ENCODE measurements at regions not wholly inside any gene's neighbourhood (a gene's known extent, or its start where the extent isn't known, plus 50 kb on each side); places are given as distances from the start of the nearest gene placed in this dataset.

GRCh38 chr2:59389240-59389639 is 1148.1 kb upstream of the FANCL start:
- Histone ChIP-seq H3K27ac (ENCODE audit: low read depth in 1 of 2, low read length in 2 of 2) (no peak overlapping the region), H3K4me1 (ENCODE audit: insufficient read depth, low read length) (no peaks in the 10 kb centered on the region), H3K36me3 (ENCODE audit: insufficient read depth, low read length) (no peaks in the 10 kb centered on the region), H3K27me3 (ENCODE audit: control insufficient read depth in 1 of 2, insufficient read depth in 2 of 2, low read length in 2 of 2) (no peaks in the 10 kb centered on the region), H3K9me3 (ENCODE audit: control insufficient read depth in 1 of 2, insufficient read depth in 1 of 2, low read length in 2 of 2) (peaks cover 0 to 3% of the 10 kb centered on the region in 2 experiments), H3K4me3 (ENCODE audit: low read length) (no peak overlapping the region)
- POLR2A ChIA-PET = no interaction called here
- Mint-ChIP-seq H3K9me3 (no peaks in the 10 kb centered on the region), H3K27ac (no peak overlapping the region), H3K36me3 (ENCODE audit: low read depth) (no peaks in the 10 kb centered on the region), H3K4me1 (ENCODE audit: low read depth) (no peaks in the 10 kb centered on the region), H3K27me3 (no peaks in the 10 kb centered on the region), H3K4me3 (no peak overlapping the region)
- intact Hi-C loops (cut with DNase I, micrococcal nuclease) = no loop called here
- CTCF ChIA-PET = no interaction called here
- TF ChIP-seq CTCF (IDR thresholded peaks at IDR 0.05) = no peak
- no peak for DNase-seq
- ATAC-seq (ENCODE audit: poor library complexity) = no peak

DNA sequence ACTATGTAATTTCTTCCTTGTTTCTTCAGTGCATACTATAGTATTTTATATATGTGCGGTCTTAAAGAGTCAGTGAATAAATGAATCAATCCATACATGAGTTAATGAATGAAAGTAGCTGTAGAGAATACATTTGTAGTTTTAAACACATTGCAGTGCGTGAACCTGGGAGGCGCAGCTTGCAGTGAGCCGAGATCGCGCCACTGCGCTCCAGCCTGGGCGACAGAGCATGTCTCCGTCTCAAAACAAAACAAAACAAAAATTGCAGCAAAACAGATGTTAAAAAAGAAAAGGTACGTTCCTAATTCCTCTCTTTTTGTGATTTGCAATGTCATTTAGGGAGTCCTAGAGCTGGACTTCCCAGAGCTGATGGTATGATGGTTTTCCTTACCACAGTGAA is 1144.8 kb upstream of the FANCL start:
- CTCF ChIA-PET = no interaction called here
- POLR2A ChIA-PET = no interaction called here
- no peaks in the 10 kb centered on the region for H3K4me1 ChIP-seq (ENCODE audit: insufficient read depth, low read length)
- no peaks in the 10 kb centered on the region for H3K27me3 ChIP-seq (ENCODE audit: control insufficient read depth in 1 of 2, insufficient read depth in 2 of 2, low read length in 2 of 2)
- Mint-ChIP-seq H3K36me3 (ENCODE audit: low read depth) (no peaks in the 10 kb centered on the region), H3K27ac (no peak overlapping the region), H3K9me3 (no peaks in the 10 kb centered on the region), H3K27me3 (no peaks in the 10 kb centered on the region), H3K4me3 (no peak overlapping the region), H3K4me1 (ENCODE audit: low read depth) (no peaks in the 10 kb centered on the region)
- no peak for TF ChIP-seq CTCF (IDR thresholded peaks at IDR 0.05)
- peaks cover 0 to 3% of the 10 kb centered on the region in 2 experiments for H3K9me3 ChIP-seq (ENCODE audit: control insufficient read depth in 1 of 2, insufficient read depth in 1 of 2, low read length in 2 of 2)
- no peak overlapping the region for H3K27ac ChIP-seq (ENCODE audit: low read depth in 1 of 2, low read length in 2 of 2)
- H3K4me3 ChIP-seq (ENCODE audit: low read length) = no peak overlapping the region
- DNase-seq (no peak), ATAC-seq (ENCODE audit: poor library complexity) (no peak)
- intact Hi-C loops (cut with DNase I, micrococcal nuclease) = no loop called here
- H3K36me3 ChIP-seq (ENCODE audit: insufficient read depth, low read length) = no peaks in the 10 kb centered on the region

GRCh38 chr2:59383473-59383872 is 1142.3 kb upstream of the FANCL start:
- Histone ChIP-seq H3K4me1 (ENCODE audit: insufficient read depth, low read length) (no peaks in the 10 kb centered on the region), H3K36me3 (ENCODE audit: insufficient read depth, low read length) (no peaks in the 10 kb centered on the region), H3K27me3 (ENCODE audit: control insufficient read depth in 1 of 2, insufficient read depth in 2 of 2, low read length in 2 of 2) (no peaks in the 10 kb centered on the region), H3K27ac (ENCODE audit: low read depth in 1 of 2, low read length in 2 of 2) (no peak overlapping the region), H3K9me3 (ENCODE audit: control insufficient read depth in 1 of 2, insufficient read depth in 1 of 2, low read length in 2 of 2) (peaks cover 0 to 3% of the 10 kb centered on the region in 2 experiments), H3K4me3 (ENCODE audit: low read length) (no peak overlapping the region)
- no peak for DNase-seq
- Mint-ChIP-seq H3K4me1 (ENCODE audit: low read depth) (no peaks in the 10 kb centered on the region), H3K36me3 (ENCODE audit: low read depth) (no peaks in the 10 kb centered on the region), H3K27ac (no peak overlapping the region), H3K27me3 (no peaks in the 10 kb centered on the region), H3K4me3 (no peak overlapping the region), H3K9me3 (peaks cover 5% of the 10 kb centered on the region)
- ChIA-PET POLR2A (no interaction called here), CTCF (interaction anchor here (0.5 kb wide), 1 partner anchor 165 kb away, joined by 3 read pairs; no protein-coding TSS in a partner anchor)
- no peak for ATAC-seq (ENCODE audit: poor library complexity)
- intact Hi-C loops (cut with DNase I, micrococcal nuclease) = no loop called here
- TF ChIP-seq CTCF (IDR thresholded peaks at IDR 0.05) = no peak

Data from CD4-positive, alpha-beta T cell (primary cell).